ENCODE measurements at regions not wholly inside any gene's neighbourhood (a gene's known extent, or its start where the extent isn't known, plus 50 kb on each side); places are given as distances from the start of the nearest gene placed in this dataset.
A peak's percentile ranks its signal among the peaks of the same experiment; 100 is the strongest.

DNA sequence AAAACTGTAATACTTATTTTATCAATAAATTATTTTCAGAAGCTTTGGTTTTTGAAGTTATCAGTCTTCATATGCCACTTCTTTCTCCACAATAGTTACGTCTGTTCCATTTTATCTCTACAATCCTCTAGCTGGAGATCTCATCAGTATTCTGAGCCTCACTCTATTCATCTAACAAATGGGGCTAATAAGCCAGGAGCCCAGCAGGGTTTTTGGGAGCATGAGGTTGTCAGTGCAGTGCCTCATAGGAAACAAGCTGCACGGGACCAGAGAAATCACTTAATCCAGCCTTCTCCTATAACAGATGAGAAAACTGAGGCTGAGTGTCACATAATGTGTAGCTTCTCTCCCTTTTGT, 501.9 kb upstream of the RGS6 start:
- DNase-seq: no peak
- CTCF ChIA-PET: no interaction called here

DNA sequence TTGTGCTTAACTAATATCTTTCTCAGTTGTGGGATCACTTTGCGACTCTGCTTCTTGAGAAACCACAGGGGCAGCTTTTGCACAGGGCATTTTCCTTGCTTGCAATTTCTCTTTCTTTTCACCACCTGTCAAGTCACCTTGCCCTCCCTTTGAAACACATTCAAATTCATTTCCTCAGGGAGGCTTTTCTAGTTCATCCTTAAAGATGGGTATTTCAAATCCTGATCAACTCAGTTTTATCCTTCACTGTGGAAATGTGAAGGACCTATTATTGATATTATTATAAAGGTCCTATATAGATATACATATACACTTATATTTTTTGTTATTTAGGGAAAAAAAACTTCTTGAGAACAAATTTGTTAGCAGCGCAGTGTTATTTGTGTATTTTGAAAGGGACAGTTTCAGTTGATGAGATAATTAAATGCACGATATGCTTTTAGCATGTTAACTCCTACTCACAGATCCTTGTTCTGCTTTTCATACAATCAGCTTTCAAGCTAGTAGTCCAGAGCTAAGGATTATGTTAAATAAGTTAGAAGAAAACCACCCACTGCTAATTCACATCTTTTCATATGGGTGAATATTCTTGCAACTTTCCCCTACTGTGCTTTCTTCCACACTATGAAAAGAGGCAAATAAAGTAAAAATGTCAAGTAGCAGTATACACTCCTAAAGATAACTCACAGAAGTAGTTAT, 501.4 kb upstream of the RGS6 start:
- Histone ChIP-seq H3K27me3 (ENCODE audit: insufficient read depth, low read depth) (no peaks in the 10 kb centered on the region), H4K20me1 (ENCODE audit: insufficient read depth) (peaks cover 22% of the 10 kb centered on the region), H3K9me3 (ENCODE audit: insufficient read depth, low read depth) (no peaks in the 10 kb centered on the region), H3F3A (ENCODE audit: insufficient read depth, low read depth) (peaks cover 33% of the 10 kb centered on the region), H3K79me2 (ENCODE audit: low read depth) (peaks cover 76% of the 10 kb centered on the region), H3K4me1 (replicated peaks; ENCODE audit: insufficient read depth) (no peaks in the 10 kb centered on the region), H3K36me3 (ENCODE audit: low read depth) (peaks cover 12% of the 10 kb centered on the region), H3K27ac (no peak overlapping the region), H2AFZ (no peak overlapping the region), H3K4me3 (no peak overlapping the region), H3K9me2 (ENCODE audit: insufficient read depth) (no peaks in the 10 kb centered on the region), H3K4me2 (no peak overlapping the region)
- no TSS peak for BruUV-seq (replicated peaks)
- intact Hi-C loops (cut with micrococcal nuclease; ENCODE audit: unreplicated experiment): no loop called here
- TF ChIP-seq EZH2 (IDR thresholded peaks at IDR 0.05; ENCODE audit: low read depth): no peak
- TF ChIP-seq, protein P1, sequence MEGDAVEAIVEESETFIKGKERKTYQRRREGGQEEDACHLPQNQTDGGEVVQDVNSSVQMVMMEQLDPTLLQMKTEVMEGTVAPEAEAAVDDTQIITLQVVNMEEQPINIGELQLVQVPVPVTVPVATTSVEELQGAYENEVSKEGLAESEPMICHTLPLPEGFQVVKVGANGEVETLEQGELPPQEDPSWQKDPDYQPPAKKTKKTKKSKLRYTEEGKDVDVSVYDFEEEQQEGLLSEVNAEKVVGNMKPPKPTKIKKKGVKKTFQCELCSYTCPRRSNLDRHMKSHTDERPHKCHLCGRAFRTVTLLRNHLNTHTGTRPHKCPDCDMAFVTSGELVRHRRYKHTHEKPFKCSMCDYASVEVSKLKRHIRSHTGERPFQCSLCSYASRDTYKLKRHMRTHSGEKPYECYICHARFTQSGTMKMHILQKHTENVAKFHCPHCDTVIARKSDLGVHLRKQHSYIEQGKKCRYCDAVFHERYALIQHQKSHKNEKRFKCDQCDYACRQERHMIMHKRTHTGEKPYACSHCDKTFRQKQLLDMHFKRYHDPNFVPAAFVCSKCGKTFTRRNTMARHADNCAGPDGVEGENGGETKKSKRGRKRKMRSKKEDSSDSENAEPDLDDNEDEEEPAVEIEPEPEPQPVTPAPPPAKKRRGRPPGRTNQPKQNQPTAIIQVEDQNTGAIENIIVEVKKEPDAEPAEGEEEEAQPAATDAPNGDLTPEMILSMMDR (conservative IDR thresholded peaks at IDR 0.05): no peak
- ChIA-PET POLR2A (ENCODE audit: unreplicated experiment) (no interaction called here), CTCF (no interaction called here)
- DNase-seq: no peak

More for the DNA sequence above, 501.9 kb upstream of the RGS6 start:
- intact Hi-C loops (cut with micrococcal nuclease; ENCODE audit: unreplicated experiment): no loop called here
- no peaks in the 10 kb centered on the region for H3K4me1 ChIP-seq (replicated peaks; ENCODE audit: insufficient read depth)
- peaks cover 17% of the 10 kb centered on the region for H3K36me3 ChIP-seq (ENCODE audit: low read depth)
- no TSS peak for BruUV-seq (replicated peaks)
- H3K27me3 ChIP-seq (ENCODE audit: insufficient read depth, low read depth): no peaks in the 10 kb centered on the region
- no peak overlapping the region for H3K4me3 ChIP-seq
- POLR2A ChIA-PET (ENCODE audit: unreplicated experiment): no interaction called here
- peaks cover 19% of the 10 kb centered on the region for H4K20me1 ChIP-seq (ENCODE audit: insufficient read depth)
- no peak overlapping the region for H3K4me2 ChIP-seq
- no peaks in the 10 kb centered on the region for H3K9me2 ChIP-seq (ENCODE audit: insufficient read depth)
- no peak overlapping the region for H2AFZ ChIP-seq
- TF ChIP-seq, protein P1 (conservative IDR thresholded peaks at IDR 0.05): no peak
- no peak for TF ChIP-seq EZH2 (IDR thresholded peaks at IDR 0.05; ENCODE audit: low read depth)
- peaks cover 78% of the 10 kb centered on the region for H3K79me2 ChIP-seq (ENCODE audit: low read depth)
- H3F3A ChIP-seq (ENCODE audit: insufficient read depth, low read depth): peaks cover 31% of the 10 kb centered on the region
- H3K9me3 ChIP-seq (ENCODE audit: insufficient read depth, low read depth): no peaks in the 10 kb centered on the region
- H3K27ac ChIP-seq: no peak overlapping the region

GRCh38 chr14:71432334-71433110, 499.7 kb upstream of the RGS6 start:
- Histone ChIP-seq H3K27me3 (ENCODE audit: insufficient read depth, low read depth) (no peaks in the 10 kb centered on the region), H3F3A (ENCODE audit: insufficient read depth, low read depth) (peaks cover 34% of the 10 kb centered on the region), H3K4me3 (no peak overlapping the region), H4K20me1 (ENCODE audit: insufficient read depth) (peaks cover 28% of the 10 kb centered on the region), H3K4me2 (no peak overlapping the region), H3K36me3 (ENCODE audit: low read depth) (peaks cover 9% of the 10 kb centered on the region), H3K9me3 (ENCODE audit: insufficient read depth, low read depth) (no peaks in the 10 kb centered on the region), H3K27ac (peak overlapping the region; percentile 19; the same call in 1 of the 2 replicates), H3K4me1 (replicated peaks; ENCODE audit: insufficient read depth) (no peaks in the 10 kb centered on the region), H3K9me2 (ENCODE audit: insufficient read depth) (no peaks in the 10 kb centered on the region), H3K79me2 (ENCODE audit: low read depth) (peaks cover 75% of the 10 kb centered on the region), H2AFZ (no peak overlapping the region)
- BruUV-seq (replicated peaks): no TSS peak
- CTCF ChIA-PET: no interaction called here
- intact Hi-C loops (cut with micrococcal nuclease; ENCODE audit: unreplicated experiment): no loop called here
- no peak for DNase-seq
- TF ChIP-seq, protein P1 (conservative IDR thresholded peaks at IDR 0.05): no peak
- no peak for TF ChIP-seq EZH2 (IDR thresholded peaks at IDR 0.05; ENCODE audit: low read depth)
- POLR2A ChIA-PET (ENCODE audit: unreplicated experiment): no interaction called here

Measured in PC-9 (cell line).